WTC11 (cell line): ENCODE measurements at regions not wholly inside any gene's neighbourhood (a gene's known extent, or its start where the extent isn't known, plus 50 kb on each side); places are given as distances from the start of the nearest gene placed in this dataset.

ENCODE experiments used
- ATAC-seq: fragments of 200-7000 bp; cut with Tn5 transposase; 2 replicates; pipeline ENCODE4 v1.10.0; 2021; ENCODE audit warnings: mild to moderate bottlenecking, moderate library complexity
- CTCF ChIA-PET: fragments of 300-600 bp; sonication (Branson Sonifier 250); formaldehyde crosslinking; loops from one replicate; lab custom pipeline; 2021; ENCODE audit warnings: antibody characterized with exemption; lab: Charles Lee
- POLR2A ChIA-PET: fragments of 350-600 bp; sonication (Branson Sonifier 250); formaldehyde crosslinking; loops from one replicate; lab custom pipeline; 2021; ENCODE audit warnings: antibody characterized with exemption; lab: Charles Lee
- DNase-seq: peaks from one replicate; pipeline ENCODE4 v3.0.0; 2021; ENCODE audit warnings: low spot score
- H3K27ac Mint-ChIP-seq: 2 replicates; pipeline ENCODE4 v1.8.0; 2021; ENCODE audit warnings: mixed read lengths
- H3K27me3 Mint-ChIP-seq: 2 replicates; pipeline ENCODE4 v1.8.0; 2021; ENCODE audit warnings: low read depth, mild to moderate bottlenecking, moderate library complexity, mixed read lengths
- H3K36me3 Mint-ChIP-seq: 2 replicates; pipeline ENCODE4 v1.8.0; 2021; ENCODE audit warnings: mixed read lengths
- H3K4me1 Mint-ChIP-seq: 2 replicates; pipeline ENCODE4 v1.8.0; 2022; ENCODE audit warnings: mixed read lengths
- H3K4me3 Mint-ChIP-seq: 2 replicates; pipeline ENCODE4 v1.8.0; 2021; ENCODE audit warnings: mild to moderate bottlenecking, moderate library complexity, mixed read lengths
- H3K9me3 Mint-ChIP-seq: 2 replicates; pipeline ENCODE4 v1.8.0; 2021; ENCODE audit warnings: mixed read lengths
- CREM ChIP-seq: sonication (generic); formaldehyde crosslinking; IDR thresholded peaks from 2 replicates; pipeline ENCODE4 v1.8.1; 2022; ENCODE audit warnings: mild to moderate bottlenecking, missing genetic modification reagents, moderate library complexity
- ETV6 ChIP-seq: sonication (generic); formaldehyde crosslinking; IDR thresholded peaks from 2 replicates; pipeline ENCODE4 v1.8.1; 2022; ENCODE audit warnings: mild to moderate bottlenecking, missing genetic modification reagents
- GABPB1 ChIP-seq: sonication (generic); formaldehyde crosslinking; IDR thresholded peaks from 2 replicates; pipeline ENCODE4 v1.8.1; 2023; ENCODE audit warnings: mild to moderate bottlenecking, missing genetic modification reagents
- GRHL2 ChIP-seq: fragments of 250-450 bp; sonication (Bioruptor Pico); IDR thresholded peaks from 2 replicates; pipeline ENCODE4 v1.8.0; 2022; ENCODE audit warnings: mild to moderate bottlenecking, moderate library complexity; ENCODE audit not compliant: insufficient replicate concordance, severe bottlenecking
- JAZF1 ChIP-seq: fragments of 250-450 bp; sonication (Bioruptor Pico); IDR thresholded peaks from 2 replicates; pipeline ENCODE4 v1.9.0; 2021; ENCODE audit warnings: moderate library complexity, mild to moderate bottlenecking, inconsistent platforms
- MLX ChIP-seq: sonication (generic); formaldehyde crosslinking; IDR thresholded peaks from 2 replicates; pipeline ENCODE4 v1.8.1; 2023; ENCODE audit warnings: mild to moderate bottlenecking, missing genetic modification reagents, moderate library complexity
- NFATC4 ChIP-seq: fragments of 250-450 bp; sonication (Bioruptor Pico); IDR thresholded peaks from 2 replicates; pipeline ENCODE4 v1.9.0; 2021; ENCODE audit warnings: mild to moderate bottlenecking
- SMAD3 ChIP-seq: sonication (generic); formaldehyde crosslinking; IDR thresholded peaks from 2 replicates; pipeline ENCODE4 v1.8.0; 2022; ENCODE audit warnings: missing genetic modification reagents, mild to moderate bottlenecking, borderline replicate concordance
- SOX15 ChIP-seq: fragments of 250-450 bp; sonication (Bioruptor Pico); IDR thresholded peaks from 2 replicates; pipeline ENCODE4 v1.9.0; 2021; ENCODE audit warnings: mild to moderate bottlenecking
- SP1 ChIP-seq: sonication (generic); formaldehyde crosslinking; conservative IDR thresholded peaks from 2 replicates; pipeline ENCODE4 v1.8.1; 2022; ENCODE audit warnings: missing genetic modification reagents
- TCF7 ChIP-seq: sonication (generic); formaldehyde crosslinking; IDR thresholded peaks from 2 replicates; pipeline ENCODE4 v1.8.0; 2022; ENCODE audit warnings: mild to moderate bottlenecking, low read depth, missing genetic modification reagents, moderate library complexity
- TEAD1 ChIP-seq: sonication (generic); formaldehyde crosslinking; IDR thresholded peaks from 2 replicates; pipeline ENCODE4 v1.8.0; 2022; ENCODE audit warnings: mild to moderate bottlenecking, missing genetic modification reagents
- ZNF263 ChIP-seq: sonication (generic); formaldehyde crosslinking; IDR thresholded peaks from 2 replicates; pipeline ENCODE4 v1.8.1; 2022; ENCODE audit warnings: low read depth, mild to moderate bottlenecking, moderate library complexity, missing genetic modification reagents
- ZNF281 ChIP-seq: sonication (generic); formaldehyde crosslinking; IDR thresholded peaks from 2 replicates; pipeline ENCODE4 v1.8.0; 2023; ENCODE audit warnings: mild to moderate bottlenecking, missing genetic modification reagents
- ZNF416 ChIP-seq: fragments of 250-450 bp; sonication (Bioruptor Pico); IDR thresholded peaks from 2 replicates; pipeline ENCODE4 v1.9.0; 2021; ENCODE audit warnings: mild to moderate bottlenecking, inconsistent platforms
- ZNF425 ChIP-seq: fragments of 250-450 bp; sonication (Bioruptor Pico); conservative IDR thresholded peaks from 2 replicates; pipeline ENCODE4 v1.9.0; 2021; ENCODE audit warnings: mild to moderate bottlenecking
- ZNF532 ChIP-seq: fragments of 250-450 bp; sonication (Bioruptor Pico); IDR thresholded peaks from 2 replicates; pipeline ENCODE4 v1.9.0; 2021; ENCODE audit warnings: mild to moderate bottlenecking, borderline replicate concordance
- ZSCAN18 ChIP-seq: fragments of 250-450 bp; sonication (Bioruptor Pico); IDR thresholded peaks from 2 replicates; pipeline ENCODE4 v2.1.2; 2022; ENCODE audit warnings: mild to moderate bottlenecking, moderate library complexity

- H3K36me3 Mint-ChIP-seq: no peaks in the 10 kb centered on the region
- POLR2A ChIA-PET: no interaction called here
Observed at GRCh38 chr3:159182961-159183360, 381.1 kb downstream of the MFSD1 start.

GRCh38 chr3:159185443-159186050 lies 383.7 kb downstream of the MFSD1 start:
- CTCF ChIA-PET: no interaction called here
- ATAC-seq (no peak), DNase-seq (no peak)
- H3K36me3 Mint-ChIP-seq: no peaks in the 10 kb centered on the region
- H3K4me1 Mint-ChIP-seq: no peaks in the 10 kb centered on the region
- no peak overlapping the region for H3K27ac Mint-ChIP-seq
- no peaks in the 10 kb centered on the region for H3K27me3 Mint-ChIP-seq
- TF ChIP-seq ETV6 (CRISPR knock-in tag) (no peak), GRHL2 (CRISPR knock-in tag) (no peak), SP1 (CRISPR knock-in tag) (no peak)
- no peak overlapping the region for H3K4me3 Mint-ChIP-seq
- POLR2A ChIA-PET: no interaction called here
- peaks cover 6% of the 10 kb centered on the region for H3K9me3 Mint-ChIP-seq

More at GRCh38 chr3:159182961-159183360, 381.1 kb downstream of the MFSD1 start:
- Mint-ChIP-seq H3K27me3 (no peaks in the 10 kb centered on the region), H3K4me1 (no peaks in the 10 kb centered on the region), H3K9me3 (peaks cover 6% of the 10 kb centered on the region), H3K27ac (no peak overlapping the region), H3K4me3 (no peak overlapping the region)
- ATAC-seq: no peak
- CTCF ChIA-PET: no interaction called here
- DNase-seq: no peak
- TF ChIP-seq NFATC4 (no peak), ZNF416 (CRISPR knock-in tag) (no peak), TCF7 (CRISPR knock-in tag) (no peak), TEAD1 (no peak), ZNF263 (CRISPR knock-in tag) (no peak), ZSCAN18 (CRISPR knock-in tag) (no peak), SMAD3 (CRISPR knock-in tag) (no peak)

- DNase-seq: no peak
- ChIA-PET CTCF (no interaction called here), POLR2A (no interaction called here)
- Mint-ChIP-seq H3K27me3 (no peaks in the 10 kb centered on the region; the same call in 1 of the 2 replicates), H3K27ac (no peak overlapping the region), H3K9me3 (peaks cover 6% of the 10 kb centered on the region), H3K36me3 (no peaks in the 10 kb centered on the region), H3K4me1 (no peaks in the 10 kb centered on the region), H3K4me3 (no peak overlapping the region)
- no peak for ATAC-seq
- TF ChIP-seq CREM (CRISPR knock-in tag): no peak
- TF ChIP-seq ZNF281 (CRISPR knock-in tag): no peak
- no peak for TF ChIP-seq ZNF532 (CRISPR knock-in tag)
- TF ChIP-seq GRHL2 (CRISPR knock-in tag): no peak
- TF ChIP-seq TEAD1: no peak
- no peak for TF ChIP-seq GABPB1 (CRISPR knock-in tag)
- TF ChIP-seq ZNF425 (CRISPR knock-in tag): no peak
- no peak for TF ChIP-seq SOX15 (CRISPR knock-in tag)
- no peak for TF ChIP-seq MLX (CRISPR knock-in tag)
- TF ChIP-seq ZSCAN18 (CRISPR knock-in tag): no peak
- TF ChIP-seq JAZF1 (CRISPR knock-in tag): no peak
Observed at GRCh38 chr3:159186581-159186980, 384.7 kb downstream of the MFSD1 start.
